Osteoblast (primary cell): ENCODE measurements at regions not wholly inside any gene's neighbourhood (a gene's known extent, or its start where the extent isn't known, plus 50 kb on each side); places are given as distances from the start of the nearest gene placed in this dataset.
"Not testable (repeated sequence)": the region's sequence is repeated elsewhere in the genome, so short reads cannot be mapped to it uniquely, and the experiment has no call there.

Experiments
- DNase-seq: peaks from one replicate; pipeline ENCODE4 v3.0.0; 2011; ENCODE audit warnings: low spot score, mixed read lengths; ENCODE audit not compliant: insufficient read length; ENCODE audit errors: missing footprints
- H2AFZ ChIP-seq: 2 replicates; pipeline ENCODE4 v1.6.0; 2011; ENCODE audit warnings: mild to moderate bottlenecking, low read length
- H3K27ac ChIP-seq: 2 replicates; pipeline ENCODE4 v1.5.1; 2011; ENCODE audit warnings: mild to moderate bottlenecking, low read depth, low read length, moderate library complexity
- H3K27me3 ChIP-seq: 2 replicates; pipeline ENCODE4 v1.6.0; 2012; ENCODE audit warnings: mild to moderate bottlenecking, control low read depth, inconsistent platforms, low read length, moderate library complexity; ENCODE audit not compliant: insufficient read depth
- H3K36me3 ChIP-seq: 2 replicates; pipeline ENCODE4 v1.5.1; 2011; ENCODE audit warnings: mild to moderate bottlenecking, low read length, control low read depth, moderate library complexity; ENCODE audit not compliant: insufficient read depth
- H3K4me1 ChIP-seq: 2 replicates; pipeline ENCODE4 v1.5.1; 2011; ENCODE audit warnings: mild to moderate bottlenecking, low read length, control low read depth, moderate library complexity; ENCODE audit not compliant: insufficient read depth
- H3K4me2 ChIP-seq: 2 replicates; pipeline ENCODE4 v1.6.0; 2011; ENCODE audit warnings: mild to moderate bottlenecking, low read length; ENCODE audit not compliant: insufficient read depth
- H3K4me3 ChIP-seq: fragments of 200-600 bp; sonication (generic); 3 replicates; pipeline ENCODE4 v1.5.1; 2012; ENCODE audit warnings: mild to moderate bottlenecking, low read length, inconsistent platforms; ENCODE audit not compliant: insufficient read depth
- H3K79me2 ChIP-seq: 2 replicates; pipeline ENCODE4 v1.6.0; 2012; ENCODE audit warnings: mild to moderate bottlenecking, low read length, control low read depth, inconsistent platforms; ENCODE audit not compliant: insufficient read depth
- H3K9me3 ChIP-seq: 2 replicates; pipeline ENCODE4 v1.5.1; 2011; ENCODE audit warnings: low read depth, low read length, control low read depth
- H4K20me1 ChIP-seq: 2 replicates; pipeline ENCODE4 v1.6.0; 2012; ENCODE audit warnings: mild to moderate bottlenecking, low read length, control low read depth; ENCODE audit not compliant: insufficient read depth
- CTCF ChIP-seq: IDR thresholded peaks from 2 replicates; pipeline ENCODE4 v1.5.1; 2011; ENCODE audit warnings: mild to moderate bottlenecking, low read depth, low read length, moderate library complexity; ENCODE audit errors: extremely low read depth

DNA sequence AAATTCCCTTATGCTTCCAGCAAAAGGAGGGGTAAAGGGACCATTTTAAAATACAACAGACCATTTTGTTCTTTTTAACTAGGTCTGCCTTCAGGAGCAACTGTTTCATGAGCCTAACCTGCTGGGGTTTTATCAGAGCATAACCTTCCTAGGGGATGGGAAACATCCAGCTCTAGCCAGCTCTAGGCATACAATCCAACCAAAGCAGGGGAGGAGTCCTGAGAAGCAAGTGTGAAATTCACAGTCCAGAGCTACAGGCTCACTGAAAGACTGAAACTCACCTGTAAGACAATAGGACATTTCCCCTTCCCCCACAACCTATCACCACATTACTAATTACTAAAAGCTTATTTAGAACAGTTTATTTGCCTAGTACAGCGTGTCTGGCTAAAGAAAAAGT lies 1296.6 kb upstream of the DDX18 start:
- H3K79me2 ChIP-seq, result no peaks in the 10 kb centered on the region
- no peak for DNase-seq
- H3K4me2 ChIP-seq, result no peak overlapping the region
- H3K9me3 ChIP-seq, result no peaks in the 10 kb centered on the region
- H3K27me3 ChIP-seq, result no peaks in the 10 kb centered on the region
- no peaks in the 10 kb centered on the region for H3K4me1 ChIP-seq
- no peak overlapping the region for H2AFZ ChIP-seq
- no peaks in the 10 kb centered on the region for H4K20me1 ChIP-seq
- TF ChIP-seq CTCF, result no peak
- no peak overlapping the region for H3K4me3 ChIP-seq
- no peak overlapping the region for H3K27ac ChIP-seq
- no peaks in the 10 kb centered on the region for H3K36me3 ChIP-seq

- DNase-seq, result no peak
- H3K9me3 ChIP-seq, result no peaks in the 10 kb centered on the region
- no peaks in the 10 kb centered on the region for H3K4me1 ChIP-seq
- TF ChIP-seq CTCF, result no peak
- H3K4me2 ChIP-seq, result no peak overlapping the region
- no peak overlapping the region for H3K4me3 ChIP-seq
- H4K20me1 ChIP-seq, result no peaks in the 10 kb centered on the region
- H3K36me3 ChIP-seq, result no peaks in the 10 kb centered on the region
- no peak overlapping the region for H2AFZ ChIP-seq
- no peaks in the 10 kb centered on the region for H3K27me3 ChIP-seq
- H3K27ac ChIP-seq, result no peak overlapping the region
- no peaks in the 10 kb centered on the region for H3K79me2 ChIP-seq
Observed at GRCh38 chr2:116537811-116538210, 1276.7 kb upstream of the DDX18 start.

DNA sequence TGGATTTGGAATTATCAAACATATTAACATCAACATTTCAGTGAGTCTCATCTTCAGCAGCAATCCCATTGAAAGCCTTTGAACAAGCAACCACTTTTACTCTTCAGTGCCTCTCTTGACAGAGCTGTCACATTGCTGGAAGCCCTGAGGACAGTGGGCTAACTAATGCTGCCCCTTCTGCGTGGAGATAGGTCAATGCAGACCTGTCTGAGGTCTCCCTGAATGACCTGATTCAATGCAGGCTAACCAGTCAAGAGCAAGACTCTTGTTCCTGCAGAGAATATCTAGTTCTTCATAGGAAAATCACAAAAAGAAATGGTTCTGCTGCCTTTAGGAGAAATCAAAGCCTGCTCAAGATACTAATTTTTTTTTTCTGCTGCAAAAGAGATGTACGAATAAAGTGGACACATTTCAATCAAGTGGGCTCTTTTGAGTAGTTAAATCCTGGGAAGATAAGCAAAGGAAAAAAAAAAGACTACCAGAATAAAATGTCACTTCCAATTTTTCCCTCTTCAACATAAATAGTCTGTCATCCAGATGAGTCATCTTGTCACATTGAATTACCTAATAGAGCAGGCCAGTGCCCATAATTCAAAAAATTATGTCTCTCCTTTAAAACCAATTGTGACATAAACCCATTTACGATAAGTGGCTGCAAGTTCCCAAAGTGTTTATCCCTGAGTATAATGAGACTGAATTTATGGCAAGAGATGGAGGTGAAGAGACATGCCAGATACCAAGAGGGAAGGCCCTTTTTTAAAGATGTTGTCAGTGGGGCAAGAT lies 1269.0 kb upstream of the DDX18 start:
- Histone ChIP-seq H3K27me3 (no peaks in the 10 kb centered on the region), H3K27ac (no peak overlapping the region), H3K9me3 (no peaks in the 10 kb centered on the region), H4K20me1 (no peaks in the 10 kb centered on the region), H3K4me1 (no peaks in the 10 kb centered on the region), H3K4me3 (no peak overlapping the region), H3K4me2 (no peak overlapping the region), H2AFZ (no peak overlapping the region), H3K79me2 (no peaks in the 10 kb centered on the region), H3K36me3 (no peaks in the 10 kb centered on the region)
- DNase-seq, result no peak
- TF ChIP-seq CTCF, result no peak

DNA sequence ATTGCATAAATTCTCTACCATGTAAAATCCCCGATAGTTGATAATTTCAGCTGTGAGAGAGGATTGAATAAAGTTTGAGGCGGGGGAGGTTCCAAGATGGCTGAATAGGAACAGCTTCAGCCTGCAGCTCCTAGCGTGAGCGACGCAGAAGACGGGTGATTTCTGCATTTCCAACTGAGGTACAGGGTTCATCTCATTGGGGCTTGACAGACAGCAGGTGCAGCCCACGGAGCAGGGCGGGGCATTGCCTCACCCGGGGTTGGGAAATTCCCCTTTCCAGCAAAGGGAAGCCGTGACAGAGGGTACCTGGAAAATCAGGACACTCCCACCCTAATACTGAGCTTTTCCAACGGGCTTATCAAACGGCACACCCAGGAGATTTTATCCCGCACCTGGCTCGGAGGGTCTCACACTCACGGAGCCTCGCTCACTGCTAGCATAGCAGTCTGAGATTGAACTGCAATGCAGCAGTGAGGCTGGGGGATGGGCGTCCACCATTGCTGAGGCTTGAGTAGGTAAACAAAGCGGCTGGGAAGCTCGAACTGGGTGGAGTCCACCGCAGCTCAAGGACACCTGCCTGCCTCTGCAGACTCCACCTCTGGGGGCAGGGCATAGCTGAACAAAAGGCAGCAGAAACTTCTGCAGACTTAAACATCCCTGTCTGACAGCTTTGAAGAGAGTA lies 1261.6 kb upstream of the DDX18 start:
- H3K9me3 ChIP-seq, H3K36me3 ChIP-seq, H3K79me2 ChIP-seq, H3K27me3 ChIP-seq, H3K4me1 ChIP-seq, H3K4me3 ChIP-seq, H4K20me1 ChIP-seq, H2AFZ ChIP-seq, H3K4me2 ChIP-seq, H3K27ac ChIP-seq, DNase-seq: not testable (repeated sequence)
